ENCODE measurements at regions not wholly inside any gene's neighbourhood (a gene's known extent, or its start where the extent isn't known, plus 50 kb on each side); places are given as distances from the start of the nearest gene placed in this dataset.

GRCh38 chr2:40997362-40997761 lies 545.5 kb upstream of the SLC8A1 start:
- H3K4me3 ChIP-seq (ENCODE audit: low read length): no peak overlapping the region
- H3K27ac ChIP-seq (ENCODE audit: low read depth, low read length): no peak overlapping the region
- WGBS: 85% methylated on average over 3 of the region's 4 CpGs
- no peaks in the 10 kb centered on the region for H3K4me1 ChIP-seq (ENCODE audit: insufficient read depth, low read length)
- H3K27me3 ChIP-seq (ENCODE audit: insufficient read depth, low read length): no peaks in the 10 kb centered on the region
- H3K9ac ChIP-seq (ENCODE audit: low read depth, low read length): no peak overlapping the region
- no peaks in the 10 kb centered on the region for H3K36me3 ChIP-seq (ENCODE audit: insufficient read depth, low read length)
- H3K9me3 ChIP-seq (ENCODE audit: insufficient read depth, low read depth, low read length): no peaks in the 10 kb centered on the region

GRCh38 chr2:41000374-41000773 lies 548.5 kb upstream of the SLC8A1 start:
- Histone ChIP-seq H3K4me1 (ENCODE audit: insufficient read depth, low read length) (no peaks in the 10 kb centered on the region), H3K27ac (ENCODE audit: low read depth, low read length) (no peak overlapping the region), H3K9me3 (ENCODE audit: insufficient read depth, low read depth, low read length) (no peaks in the 10 kb centered on the region), H3K4me3 (ENCODE audit: low read length) (no peak overlapping the region), H3K9ac (ENCODE audit: low read depth, low read length) (no peak overlapping the region), H3K36me3 (ENCODE audit: insufficient read depth, low read length) (no peaks in the 10 kb centered on the region), H3K27me3 (ENCODE audit: insufficient read depth, low read length) (no peaks in the 10 kb centered on the region)
- WGBS: 87% methylated on average over 1 of the region's 1 CpG

GRCh38 chr2:41000906-41001305 lies 549.0 kb upstream of the SLC8A1 start:
- 86% methylated on average over 2 of the region's 2 CpGs for WGBS
- Histone ChIP-seq H3K4me1 (ENCODE audit: insufficient read depth, low read length) (no peaks in the 10 kb centered on the region), H3K27me3 (ENCODE audit: insufficient read depth, low read length) (no peaks in the 10 kb centered on the region), H3K4me3 (ENCODE audit: low read length) (no peak overlapping the region), H3K27ac (ENCODE audit: low read depth, low read length) (no peak overlapping the region), H3K9ac (ENCODE audit: low read depth, low read length) (no peak overlapping the region), H3K36me3 (ENCODE audit: insufficient read depth, low read length) (no peaks in the 10 kb centered on the region), H3K9me3 (ENCODE audit: insufficient read depth, low read depth, low read length) (no peaks in the 10 kb centered on the region)

- Histone ChIP-seq H3K27ac (ENCODE audit: low read depth, low read length) (no peak overlapping the region), H3K36me3 (ENCODE audit: insufficient read depth, low read length) (no peaks in the 10 kb centered on the region), H3K4me1 (ENCODE audit: insufficient read depth, low read length) (no peaks in the 10 kb centered on the region), H3K9ac (ENCODE audit: low read depth, low read length) (no peak overlapping the region), H3K9me3 (ENCODE audit: insufficient read depth, low read depth, low read length) (no peaks in the 10 kb centered on the region), H3K27me3 (ENCODE audit: insufficient read depth, low read length) (no peaks in the 10 kb centered on the region), H3K4me3 (ENCODE audit: low read length) (no peak overlapping the region)
- 97% methylated on average over 2 of the region's 2 CpGs for WGBS
Measured at GRCh38 chr2:41004700-41005099, 552.8 kb upstream of the SLC8A1 start.

- H3K9me3 ChIP-seq (ENCODE audit: insufficient read depth, low read depth, low read length): no peaks in the 10 kb centered on the region
- no peaks in the 10 kb centered on the region for H3K36me3 ChIP-seq (ENCODE audit: insufficient read depth, low read length)
- H3K27me3 ChIP-seq (ENCODE audit: insufficient read depth, low read length): no peaks in the 10 kb centered on the region
- H3K4me1 ChIP-seq (ENCODE audit: insufficient read depth, low read length): no peaks in the 10 kb centered on the region
- no peak overlapping the region for H3K27ac ChIP-seq (ENCODE audit: low read depth, low read length)
- no peak overlapping the region for H3K4me3 ChIP-seq (ENCODE audit: low read length)
- H3K9ac ChIP-seq (ENCODE audit: low read depth, low read length): no peak overlapping the region
- no CpG with 5 or more reads among the region's 1 CpG for WGBS
Measured at GRCh38 chr2:41020358-41020757, 568.5 kb upstream of the SLC8A1 start.

GRCh38 chr2:41024816-41025215 lies 572.9 kb upstream of the SLC8A1 start:
- Histone ChIP-seq H3K9me3 (ENCODE audit: insufficient read depth, low read depth, low read length) (no peaks in the 10 kb centered on the region), H3K27me3 (ENCODE audit: insufficient read depth, low read length) (no peaks in the 10 kb centered on the region), H3K4me3 (ENCODE audit: low read length) (no peak overlapping the region), H3K36me3 (ENCODE audit: insufficient read depth, low read length) (no peaks in the 10 kb centered on the region), H3K4me1 (ENCODE audit: insufficient read depth, low read length) (no peaks in the 10 kb centered on the region), H3K27ac (ENCODE audit: low read depth, low read length) (no peak overlapping the region), H3K9ac (ENCODE audit: low read depth, low read length) (no peak overlapping the region)
- WGBS: 92% methylated on average over 3 of the region's 3 CpGs

GRCh38 chr2:41026613-41027012 lies 574.7 kb upstream of the SLC8A1 start:
- H3K27me3 ChIP-seq (ENCODE audit: insufficient read depth, low read length): no peaks in the 10 kb centered on the region
- no CpG with 5 or more reads among the region's 1 CpG for WGBS
- H3K9me3 ChIP-seq (ENCODE audit: insufficient read depth, low read depth, low read length): no peaks in the 10 kb centered on the region
- no peaks in the 10 kb centered on the region for H3K4me1 ChIP-seq (ENCODE audit: insufficient read depth, low read length)
- H3K36me3 ChIP-seq (ENCODE audit: insufficient read depth, low read length): no peaks in the 10 kb centered on the region
- no peak overlapping the region for H3K27ac ChIP-seq (ENCODE audit: low read depth, low read length)
- H3K4me3 ChIP-seq (ENCODE audit: low read length): no peak overlapping the region
- H3K9ac ChIP-seq (ENCODE audit: low read depth, low read length): no peak overlapping the region

- 97% methylated on average over 3 of the region's 3 CpGs for WGBS
- H3K27me3 ChIP-seq (ENCODE audit: insufficient read depth, low read length): no peaks in the 10 kb centered on the region
- H3K27ac ChIP-seq (ENCODE audit: low read depth, low read length): no peak overlapping the region
- H3K4me3 ChIP-seq (ENCODE audit: low read length): no peak overlapping the region
- H3K9me3 ChIP-seq (ENCODE audit: insufficient read depth, low read depth, low read length): no peaks in the 10 kb centered on the region
- 0 out of 2 replicates have a peak, but pooled peaks cover under 1% of the 10 kb centered on the region for H3K4me1 ChIP-seq (ENCODE audit: insufficient read depth, low read length)
- no peaks in the 10 kb centered on the region for H3K36me3 ChIP-seq (ENCODE audit: insufficient read depth, low read length)
- no peak overlapping the region for H3K9ac ChIP-seq (ENCODE audit: low read depth, low read length)
Measured at GRCh38 chr2:41027095-41027494, 575.2 kb upstream of the SLC8A1 start.

GRCh38 chr2:41031282-41031681 lies 579.4 kb upstream of the SLC8A1 start:
- H3K4me3 ChIP-seq (ENCODE audit: low read length): no peak overlapping the region
- no peaks in the 10 kb centered on the region for H3K9me3 ChIP-seq (ENCODE audit: insufficient read depth, low read depth, low read length)
- H3K9ac ChIP-seq (ENCODE audit: low read depth, low read length): no peak overlapping the region
- no peaks in the 10 kb centered on the region for H3K27me3 ChIP-seq (ENCODE audit: insufficient read depth, low read length)
- peaks cover 10% of the 10 kb centered on the region for H3K4me1 ChIP-seq (ENCODE audit: insufficient read depth, low read length)
- H3K27ac ChIP-seq (ENCODE audit: low read depth, low read length): no peak overlapping the region
- no peaks in the 10 kb centered on the region for H3K36me3 ChIP-seq (ENCODE audit: insufficient read depth, low read length)

GRCh38 chr2:41032715-41033114 lies 580.8 kb upstream of the SLC8A1 start:
- Histone ChIP-seq H3K4me1 (ENCODE audit: insufficient read depth, low read length) (peaks cover 10% of the 10 kb centered on the region), H3K4me3 (ENCODE audit: low read length) (no peak overlapping the region), H3K27ac (ENCODE audit: low read depth, low read length) (peak overlapping the region; percentile 37; the same call in 1 of the 2 replicates), H3K9ac (ENCODE audit: low read depth, low read length) (no peak overlapping the region), H3K27me3 (ENCODE audit: insufficient read depth, low read length) (no peaks in the 10 kb centered on the region), H3K9me3 (ENCODE audit: insufficient read depth, low read depth, low read length) (no peaks in the 10 kb centered on the region), H3K36me3 (ENCODE audit: insufficient read depth, low read length) (no peaks in the 10 kb centered on the region)
- 89% methylated on average over 4 of the region's 4 CpGs for WGBS

- Histone ChIP-seq H3K9me3 (ENCODE audit: insufficient read depth, low read depth, low read length) (no peaks in the 10 kb centered on the region), H3K27me3 (ENCODE audit: insufficient read depth, low read length) (no peaks in the 10 kb centered on the region), H3K4me1 (ENCODE audit: insufficient read depth, low read length) (peaks cover 10% of the 10 kb centered on the region), H3K27ac (ENCODE audit: low read depth, low read length) (peak overlapping the region; percentile 37; the same call in 1 of the 2 replicates), H3K36me3 (ENCODE audit: insufficient read depth, low read length) (no peaks in the 10 kb centered on the region), H3K4me3 (ENCODE audit: low read length) (no peak overlapping the region), H3K9ac (ENCODE audit: low read depth, low read length) (no peak overlapping the region)
- WGBS: 37% methylated on average over 6 of the region's 6 CpGs
Measured at GRCh38 chr2:41033127-41033526, 581.2 kb upstream of the SLC8A1 start.

- Histone ChIP-seq H3K9me3 (ENCODE audit: insufficient read depth, low read depth, low read length) (no peaks in the 10 kb centered on the region), H3K27me3 (ENCODE audit: insufficient read depth, low read length) (no peaks in the 10 kb centered on the region), H3K4me3 (ENCODE audit: low read length) (no peak overlapping the region), H3K4me1 (ENCODE audit: insufficient read depth, low read length) (no peaks in the 10 kb centered on the region), H3K27ac (ENCODE audit: low read depth, low read length) (no peak overlapping the region), H3K36me3 (ENCODE audit: insufficient read depth, low read length) (no peaks in the 10 kb centered on the region), H3K9ac (ENCODE audit: low read depth, low read length) (no peak overlapping the region)
Measured at GRCh38 chr2:41038408-41038807, 586.5 kb upstream of the SLC8A1 start.

Data from HUES64 (cell line).